ENCODE measurements at regions not wholly inside any gene's neighbourhood (a gene's known extent, or its start where the extent isn't known, plus 50 kb on each side); places are given as distances from the start of the nearest gene placed in this dataset.

GRCh38 chr1:65490231-65491009 lies 70.0 kb downstream of the LEPR start:
- no peak for TF ChIP-seq POLR2A (IDR thresholded peaks at IDR 0.05)
- TF ChIP-seq, protein P1, sequence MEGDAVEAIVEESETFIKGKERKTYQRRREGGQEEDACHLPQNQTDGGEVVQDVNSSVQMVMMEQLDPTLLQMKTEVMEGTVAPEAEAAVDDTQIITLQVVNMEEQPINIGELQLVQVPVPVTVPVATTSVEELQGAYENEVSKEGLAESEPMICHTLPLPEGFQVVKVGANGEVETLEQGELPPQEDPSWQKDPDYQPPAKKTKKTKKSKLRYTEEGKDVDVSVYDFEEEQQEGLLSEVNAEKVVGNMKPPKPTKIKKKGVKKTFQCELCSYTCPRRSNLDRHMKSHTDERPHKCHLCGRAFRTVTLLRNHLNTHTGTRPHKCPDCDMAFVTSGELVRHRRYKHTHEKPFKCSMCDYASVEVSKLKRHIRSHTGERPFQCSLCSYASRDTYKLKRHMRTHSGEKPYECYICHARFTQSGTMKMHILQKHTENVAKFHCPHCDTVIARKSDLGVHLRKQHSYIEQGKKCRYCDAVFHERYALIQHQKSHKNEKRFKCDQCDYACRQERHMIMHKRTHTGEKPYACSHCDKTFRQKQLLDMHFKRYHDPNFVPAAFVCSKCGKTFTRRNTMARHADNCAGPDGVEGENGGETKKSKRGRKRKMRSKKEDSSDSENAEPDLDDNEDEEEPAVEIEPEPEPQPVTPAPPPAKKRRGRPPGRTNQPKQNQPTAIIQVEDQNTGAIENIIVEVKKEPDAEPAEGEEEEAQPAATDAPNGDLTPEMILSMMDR (IDR thresholded peaks at IDR 0.05): no peak

Measured in lower leg skin (tissue), 3 donors.